ENCODE measurements at regions not wholly inside any gene's neighbourhood (a gene's known extent, or its start where the extent isn't known, plus 50 kb on each side); places are given as distances from the start of the nearest gene placed in this dataset.
"Not testable (repeated sequence)": the region's sequence is repeated elsewhere in the genome, so short reads cannot be mapped to it uniquely, and the experiment has no call there.

- no peak for TF ChIP-seq CTCF (IDR thresholded peaks at IDR 0.05)
- Mint-ChIP-seq H3K27me3 (peaks cover 3% of the 10 kb centered on the region), H3K9me3 (no peaks in the 10 kb centered on the region), H3K27ac (no peak overlapping the region), H3K4me3 (no peak overlapping the region), H3K36me3 (ENCODE audit: low read depth) (no peaks in the 10 kb centered on the region), H3K4me1 (ENCODE audit: low read depth) (no peaks in the 10 kb centered on the region)
- ChIA-PET POLR2A (no interaction called here), CTCF (interaction anchor here (0.7 kb wide), 1 partner anchor 184 kb away, joined by 3 read pairs; no protein-coding TSS in a partner anchor)
- DNase-seq (no peak), ATAC-seq (no peak)
- intact Hi-C loops (cut with micrococcal nuclease): no loop called here
Observed at GRCh38 chr9:90502134-90502533, 140.5 kb downstream of the DIRAS2 start.

GRCh38 chr9:90504486-90504885 lies 138.1 kb downstream of the DIRAS2 start:
- H3K27ac Mint-ChIP-seq: no peak overlapping the region
- no peaks in the 10 kb centered on the region for H3K4me1 Mint-ChIP-seq (ENCODE audit: low read depth)
- no peak overlapping the region for H3K4me3 Mint-ChIP-seq
- intact Hi-C loops (cut with micrococcal nuclease): no loop called here
- no peak for TF ChIP-seq CTCF (IDR thresholded peaks at IDR 0.05)
- POLR2A ChIA-PET: no interaction called here
- H3K36me3 Mint-ChIP-seq (ENCODE audit: low read depth): no peaks in the 10 kb centered on the region
- ATAC-seq: no peak
- H3K9me3 Mint-ChIP-seq: no peaks in the 10 kb centered on the region
- no peak for DNase-seq
- H3K27me3 Mint-ChIP-seq: peaks cover 3% of the 10 kb centered on the region
- CTCF ChIA-PET: no interaction called here

- peaks cover 3% of the 10 kb centered on the region for H3K27me3 Mint-ChIP-seq
- ChIA-PET CTCF (no interaction called here), POLR2A (no interaction called here)
- no peaks in the 10 kb centered on the region for H3K4me1 Mint-ChIP-seq (ENCODE audit: low read depth)
- no peak overlapping the region for H3K27ac Mint-ChIP-seq
- no peak for TF ChIP-seq CTCF (IDR thresholded peaks at IDR 0.05)
- H3K36me3 Mint-ChIP-seq (ENCODE audit: low read depth): no peaks in the 10 kb centered on the region
- DNase-seq: no peak
- intact Hi-C loops (cut with micrococcal nuclease): no loop called here
- H3K4me3 Mint-ChIP-seq: no peak overlapping the region
- no peak for ATAC-seq
- H3K9me3 Mint-ChIP-seq: no peaks in the 10 kb centered on the region
Observed at GRCh38 chr9:90505695-90506094, 136.9 kb downstream of the DIRAS2 start.

GRCh38 chr9:90506402-90506801 lies 136.2 kb downstream of the DIRAS2 start:
- ATAC-seq; H3K9me3 Mint-ChIP-seq; POLR2A ChIA-PET; H3K4me3 Mint-ChIP-seq; H3K27ac Mint-ChIP-seq; H3K36me3 Mint-ChIP-seq (ENCODE audit: low read depth); intact Hi-C loops (cut with micrococcal nuclease); H3K27me3 Mint-ChIP-seq; DNase-seq; H3K4me1 Mint-ChIP-seq (ENCODE audit: low read depth); CTCF ChIA-PET: not testable (repeated sequence)

- Mint-ChIP-seq H3K4me1 (ENCODE audit: low read depth) (no peaks in the 10 kb centered on the region), H3K4me3 (no peak overlapping the region), H3K27me3 (no peaks in the 10 kb centered on the region), H3K27ac (no peak overlapping the region), H3K9me3 (no peaks in the 10 kb centered on the region), H3K36me3 (ENCODE audit: low read depth) (no peaks in the 10 kb centered on the region)
- POLR2A ChIA-PET: interaction anchor here (0.7 kb wide), 1 partner anchor 158 kb away, joined by 3 read pairs; no protein-coding TSS in a partner anchor
- DNase-seq (no peak), ATAC-seq (no peak)
- intact Hi-C loops (cut with micrococcal nuclease): no loop called here
- CTCF ChIA-PET: no interaction called here
- no peak for TF ChIP-seq CTCF (IDR thresholded peaks at IDR 0.05)
Observed at GRCh38 chr9:90507621-90508020, 135.0 kb downstream of the DIRAS2 start.

GRCh38 chr9:90508940-90509339 lies 133.7 kb downstream of the DIRAS2 start:
- CTCF ChIA-PET: no interaction called here
- Mint-ChIP-seq H3K27me3 (no peaks in the 10 kb centered on the region), H3K4me1 (ENCODE audit: low read depth) (no peaks in the 10 kb centered on the region), H3K9me3 (no peaks in the 10 kb centered on the region), H3K36me3 (ENCODE audit: low read depth) (no peaks in the 10 kb centered on the region), H3K4me3 (no peak overlapping the region), H3K27ac (no peak overlapping the region)
- DNase-seq: no peak
- POLR2A ChIA-PET: no interaction called here
- ATAC-seq: no peak
- TF ChIP-seq CTCF (IDR thresholded peaks at IDR 0.05): no peak
- intact Hi-C loops (cut with micrococcal nuclease): no loop called here

Data from activated CD8-positive, alpha-beta T cell treated with anti-CD3 and anti-CD28 coated beads for 36 hours (primary cell).